DMS 273 (cell line): ENCODE measurements at regions not wholly inside any gene's neighbourhood (a gene's known extent, or its start where the extent isn't known, plus 50 kb on each side); places are given as distances from the start of the nearest gene placed in this dataset.

Experiments used
- DNase-seq: peaks from one replicate; lab custom pipeline; 2025; ENCODE audit not compliant: unreplicated experiment; lab: John Stamatoyannopoulos, UW

- peak; percentile 41 for DNase-seq
Measured at GRCh38 chr7:54701982-54702381, 57.0 kb downstream of the SEC61G start.

- DNase-seq: no peak
Measured at GRCh38 chr7:54699715-54700114, 59.3 kb downstream of the SEC61G start.

- no peak for DNase-seq
Measured at GRCh38 chr7:54697659-54698186, 61.3 kb downstream of the SEC61G start.

GRCh38 chr7:54690892-54691291 is 68.1 kb downstream of the SEC61G start:
- no peak for DNase-seq

- DNase-seq: no peak
Measured at GRCh38 chr7:54690050-54690443, 69.0 kb downstream of the SEC61G start.

- no peak for DNase-seq
Measured at GRCh38 chr7:54689394-54690049, 69.5 kb downstream of the SEC61G start.

- no peak for DNase-seq
Measured at GRCh38 chr7:54687462-54688212, 71.4 kb downstream of the SEC61G start.

GRCh38 chr7:54680377-54681005 is 78.5 kb downstream of the SEC61G start:
- no peak for DNase-seq

GRCh38 chr7:54679490-54679817 is 79.6 kb downstream of the SEC61G start:
- no peak for DNase-seq

- peak; percentile 43 for DNase-seq
Measured at GRCh38 chr7:54678763-54679489, 80.1 kb downstream of the SEC61G start.

- no peak for DNase-seq
Measured at GRCh38 chr7:54674891-54675290, 84.1 kb downstream of the SEC61G start.

- DNase-seq: no peak
Measured at GRCh38 chr7:54672519-54672918, 86.5 kb downstream of the SEC61G start.

- DNase-seq: peak; percentile 80
Measured at GRCh38 chr7:54664235-54665228, 94.5 kb downstream of the SEC61G start.

GRCh38 chr7:54663603-54664234 is 95.3 kb downstream of the SEC61G start:
- DNase-seq: peak; percentile 40

- DNase-seq: no peak
Measured at GRCh38 chr7:54663186-54663585, 95.8 kb downstream of the SEC61G start.

GRCh38 chr7:54662701-54663100 is 96.3 kb downstream of the SEC61G start:
- no peak for DNase-seq

- DNase-seq: no peak
Measured at GRCh38 chr7:54653905-54654304, 105.1 kb downstream of the SEC61G start.

- no peak for DNase-seq
Measured at GRCh38 chr7:54643064-54643463, 100.9 kb downstream of the VSTM2A start.

GRCh38 chr7:54637712-54638396 is 95.7 kb downstream of the VSTM2A start:
- no peak for DNase-seq
